GM21576 (cell line): ENCODE measurements at regions not wholly inside any gene's neighbourhood (a gene's known extent, or its start where the extent isn't known, plus 50 kb on each side); places are given as distances from the start of the nearest gene placed in this dataset.

ENCODE experiments used
- ATAC-seq: cut with Tn5 transposase; IDR thresholded peaks from one replicate; pipeline ENCODE4 v1.9.1; 2021; ENCODE audit warnings: mild to moderate bottlenecking, moderate library complexity; ENCODE audit not compliant: unreplicated experiment

- no peak for ATAC-seq
These were observed 390.2 kb upstream of the POU3F1 start for GRCh38 chr1:38436749-38437148.

GRCh38 chr1:38436006-38436405, 389.4 kb upstream of the POU3F1 start:
- ATAC-seq = no peak

- no peak for ATAC-seq
These were observed 386.6 kb upstream of the POU3F1 start for GRCh38 chr1:38433084-38433722.

GRCh38 chr1:38431535-38432376, 385.2 kb upstream of the POU3F1 start:
- ATAC-seq = no peak

- ATAC-seq = no peak
These were observed 384.4 kb upstream of the POU3F1 start for GRCh38 chr1:38430949-38431348.

GRCh38 chr1:38424677-38425076, 378.1 kb upstream of the POU3F1 start:
- no peak for ATAC-seq

GRCh38 chr1:38420666-38421065, 374.1 kb upstream of the POU3F1 start:
- ATAC-seq = no peak

- no peak for ATAC-seq
These were observed 371.8 kb upstream of the POU3F1 start for GRCh38 chr1:38418195-38419030.

- no peak for ATAC-seq
These were observed 357.1 kb upstream of the POU3F1 start for GRCh38 chr1:38403667-38404066.

GRCh38 chr1:38402230-38402815, 355.7 kb upstream of the POU3F1 start:
- no peak for ATAC-seq

- ATAC-seq = no peak
These were observed 350.0 kb upstream of the POU3F1 start for GRCh38 chr1:38396606-38397005.

- no peak for ATAC-seq
These were observed 347.7 kb upstream of the POU3F1 start for GRCh38 chr1:38394303-38394702.

- ATAC-seq = no peak
These were observed 346.3 kb upstream of the POU3F1 start for GRCh38 chr1:38392861-38393260.

- no peak for ATAC-seq
These were observed 334.7 kb upstream of the POU3F1 start for GRCh38 chr1:38381256-38381655.

GRCh38 chr1:38376577-38376976, 330.0 kb upstream of the POU3F1 start:
- no peak for ATAC-seq

GRCh38 chr1:38375035-38375434, 328.4 kb upstream of the POU3F1 start:
- ATAC-seq = no peak

GRCh38 chr1:38371505-38371844, 324.9 kb upstream of the POU3F1 start:
- no peak for ATAC-seq

GRCh38 chr1:38370716-38371504, 324.3 kb upstream of the POU3F1 start:
- ATAC-seq = no peak

- no peak for ATAC-seq
These were observed 318.6 kb upstream of the POU3F1 start for GRCh38 chr1:38365242-38365641.

GRCh38 chr1:38361566-38361965, 315.0 kb upstream of the POU3F1 start:
- ATAC-seq = no peak

- no peak for ATAC-seq
These were observed 314.2 kb upstream of the POU3F1 start for GRCh38 chr1:38360807-38361206.
